ENCODE measurements at regions not wholly inside any gene's neighbourhood (a gene's known extent, or its start where the extent isn't known, plus 50 kb on each side); places are given as distances from the start of the nearest gene placed in this dataset. TPM values are rescaled to one million over a fixed set of nuclear protein-coding genes. Genes with fewer than 3 reads are reported as not detected.

GRCh38 chr6:93471281-93471680, 51.9 kb upstream of the EPHA7 start:
- Histone ChIP-seq H3K4me1 (ENCODE audit: control insufficient read depth, extremely low read depth, insufficient read depth, low read length) (no peaks in the 10 kb centered on the region), H3K27me3 (ENCODE audit: control insufficient read depth in 2 of 2, insufficient read depth in 2 of 2, low read length in 2 of 2) (no peaks in the 10 kb centered on the region), H3K4me2 (ENCODE audit: insufficient read depth, low read length) (no peak overlapping the region), H3K4me3 (replicated peaks in 1 of 3; ENCODE audit: insufficient read depth in 1 of 3, low read depth in 1 of 3, low read length in 3 of 3) (no peak overlapping the region), H2AFZ (ENCODE audit: low read depth, low read length) (no peak overlapping the region), H3K9me3 (replicated peaks; ENCODE audit: control insufficient read depth, insufficient read depth, low read length) (no peaks in the 10 kb centered on the region), H3K9ac (replicated peaks; ENCODE audit: extremely low read depth, insufficient read depth, low read length) (no peak overlapping the region), H3K27ac (ENCODE audit: insufficient read depth, low read depth, low read length) (no peak overlapping the region), H3K9me1 (replicated peaks; ENCODE audit: control insufficient read depth, extremely low read depth, insufficient read depth, low read length) (no peaks in the 10 kb centered on the region), H4K20me1 (replicated peaks; ENCODE audit: control insufficient read depth, extremely low read depth, insufficient read depth, low read length) (no peaks in the 10 kb centered on the region), H3K79me2 (ENCODE audit: control insufficient read depth, insufficient read depth, low read length) (no peaks in the 10 kb centered on the region), H3K36me3 (ENCODE audit: control insufficient read depth in 2 of 2, extremely low read depth in 1 of 2, insufficient read depth in 2 of 2, low read length in 2 of 2) (no peaks in the 10 kb centered on the region)
- no TSS peak for BruUV-seq (replicated peaks)
- DNase-seq (ENCODE audit: low read depth, low spot score) (no peak), FAIRE-seq (no peak)
- CTCF ChIA-PET: no interaction called here
- POLR2A ChIA-PET: no interaction called here
- dilution Hi-C loops (cut with MboI; ENCODE audit: extremely low pct_ligation_motif_present, low sequenced_read_pairs) (no loop called here), intact Hi-C loops (cut with micrococcal nuclease) (no loop called here)
- no peak for TF ChIP-seq FOS (IDR thresholded peaks at IDR 0.05; ENCODE audit: borderline replicate concordance, insufficient read depth, low read length)
- no peak for TF ChIP-seq POLR2A (IDR thresholded peaks at IDR 0.05; ENCODE audit: low read depth, low read length)
- TF ChIP-seq POLR2AphosphoS5 (IDR thresholded peaks at IDR 0.05; ENCODE audit: insufficient read depth, low read depth, low read length): no peak
- no peak for TF ChIP-seq JUN (IDR thresholded peaks at IDR 0.05; ENCODE audit: borderline replicate concordance, insufficient read depth, insufficient read length, low read depth)
- no peak for TF ChIP-seq GATA2 (IDR thresholded peaks at IDR 0.05; ENCODE audit: insufficient read depth, insufficient read length, low read depth, low read length)
- no peak for TF ChIP-seq EZH2 (IDR thresholded peaks at IDR 0.05; ENCODE audit: borderline replicate concordance, low read depth, low read length, severe bottlenecking)
- no peak for TF ChIP-seq MAX (IDR thresholded peaks at IDR 0.05; ENCODE audit: insufficient read depth, insufficient read length)
- no peak for TF ChIP-seq CTCF (IDR thresholded peaks at IDR 0.05; ENCODE audit: extremely low read depth in 1 of 2, insufficient read depth in 1 of 2, low read depth in 1 of 2, low read length in 2 of 2)

Small RNAs in the stretch of these regions (small RNA-seq; reads per million reads assigned to genes)
- gene AL078595.1 (ENCODE audit: insufficient read depth, insufficient read length, low read depth, low replicate concordance) (not detected), gene RF00425 (ENCODE audit: insufficient read depth, insufficient read length, low read depth, low replicate concordance) (not detected)
